ENCODE measurements at regions not wholly inside any gene's neighbourhood (a gene's known extent, or its start where the extent isn't known, plus 50 kb on each side); places are given as distances from the start of the nearest gene placed in this dataset.

DNA sequence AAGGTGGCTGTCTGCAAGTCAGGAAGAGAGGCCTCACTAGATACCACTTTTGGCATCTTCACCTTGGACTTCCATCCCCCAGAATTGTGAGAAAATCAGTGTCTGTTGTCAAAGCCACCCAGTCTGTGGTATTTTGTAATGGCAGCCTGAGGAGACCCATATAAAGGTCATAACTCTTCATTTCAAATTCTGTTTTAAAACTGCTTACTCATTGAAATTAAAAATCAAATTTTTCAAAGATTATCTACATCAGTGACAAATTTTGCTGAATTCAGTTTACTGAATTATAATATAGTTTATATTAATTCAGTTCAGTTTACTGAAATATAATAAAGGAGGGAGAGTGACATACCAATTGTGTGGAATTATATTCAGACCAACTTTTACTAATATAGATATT, 133.1 kb upstream of the IL15 start:
- H3K4me3 ChIP-seq (replicated peaks in 1 of 3; ENCODE audit: insufficient read depth in 1 of 3, low read depth in 1 of 3, low read length in 3 of 3) = no peak overlapping the region
- dilution Hi-C loops (cut with MboI; ENCODE audit: extremely low pct_ligation_motif_present, low sequenced_read_pairs) (no loop called here), intact Hi-C loops (cut with micrococcal nuclease) (no loop called here)
- no peaks in the 10 kb centered on the region for H3K4me1 ChIP-seq (ENCODE audit: control insufficient read depth, extremely low read depth, insufficient read depth, low read length)
- no peaks in the 10 kb centered on the region for H3K9me3 ChIP-seq (replicated peaks; ENCODE audit: control insufficient read depth, insufficient read depth, low read length)
- no peak overlapping the region for H3K27ac ChIP-seq (ENCODE audit: insufficient read depth, low read depth, low read length)
- no peaks in the 10 kb centered on the region for H3K27me3 ChIP-seq (ENCODE audit: control insufficient read depth in 2 of 2, insufficient read depth in 2 of 2, low read length in 2 of 2)
- H2AFZ ChIP-seq (ENCODE audit: low read depth, low read length) = no peak overlapping the region
- POLR2A ChIA-PET = no interaction called here
- no peak for TF ChIP-seq POLR2A (IDR thresholded peaks at IDR 0.05; ENCODE audit: low read depth, low read length)
- no peak for TF ChIP-seq MYC (IDR thresholded peaks at IDR 0.05; ENCODE audit: low read depth, low read length)
- no peak for TF ChIP-seq EZH2 (IDR thresholded peaks at IDR 0.05; ENCODE audit: borderline replicate concordance, low read depth, low read length, severe bottlenecking)
- TF ChIP-seq CTCF (IDR thresholded peaks at IDR 0.05; ENCODE audit: extremely low read depth in 1 of 2, insufficient read depth in 1 of 2, low read depth in 1 of 2, low read length in 2 of 2) = no peak
- no peak for TF ChIP-seq GATA2 (IDR thresholded peaks at IDR 0.05; ENCODE audit: insufficient read depth, insufficient read length, low read depth, low read length)
- no peak for TF ChIP-seq JUN (IDR thresholded peaks at IDR 0.05; ENCODE audit: borderline replicate concordance, insufficient read depth, insufficient read length, low read depth)
- no peak for TF ChIP-seq FOS (IDR thresholded peaks at IDR 0.05; ENCODE audit: borderline replicate concordance, insufficient read depth, low read length)
- TF ChIP-seq POLR2AphosphoS5 (IDR thresholded peaks at IDR 0.05; ENCODE audit: insufficient read depth, low read depth, low read length) = no peak
- H3K36me3 ChIP-seq (ENCODE audit: control insufficient read depth in 2 of 2, extremely low read depth in 1 of 2, insufficient read depth in 2 of 2, low read length in 2 of 2) = no peaks in the 10 kb centered on the region
- CTCF ChIA-PET = no interaction called here
- H3K79me2 ChIP-seq (ENCODE audit: control insufficient read depth, insufficient read depth, low read length) = no peaks in the 10 kb centered on the region
- H4K20me1 ChIP-seq (replicated peaks; ENCODE audit: control insufficient read depth, extremely low read depth, insufficient read depth, low read length) = no peaks in the 10 kb centered on the region
- H3K4me2 ChIP-seq (ENCODE audit: insufficient read depth, low read length) = no peak overlapping the region
- no peak for FAIRE-seq
- H3K9me1 ChIP-seq (replicated peaks; ENCODE audit: control insufficient read depth, extremely low read depth, insufficient read depth, low read length) = no peaks in the 10 kb centered on the region
- no TSS peak for BruUV-seq (replicated peaks)
- no peak overlapping the region for H3K9ac ChIP-seq (replicated peaks; ENCODE audit: extremely low read depth, insufficient read depth, low read length)
- no peak for DNase-seq (ENCODE audit: low read depth, low spot score)
